Panc1 (cell line): ENCODE measurements at regions not wholly inside any gene's neighbourhood (a gene's known extent, or its start where the extent isn't known, plus 50 kb on each side); places are given as distances from the start of the nearest gene placed in this dataset.

Experiments
- ATAC-seq: fragments of 200-7000 bp; cut with Tn5 transposase; 2 replicates; pipeline ENCODE4 v1.9.1; 2020; ENCODE audit warnings: mild to moderate bottlenecking, moderate library complexity
- BruUV-seq: library from RNA; stranded (reverse); fragments of 400-500 nt; replicated peaks from 2 replicates; lab custom pipeline; 2021; lab: Mats Ljungman, UMichigan
- CTCF ChIA-PET: fragments of 300-600 bp; sonication (Branson Sonifier 250); formaldehyde crosslinking; loops from one replicate; lab custom pipeline; 2022; ENCODE audit warnings: antibody characterized with exemption; lab: Charles Lee
- POLR2A ChIA-PET: fragments of 300-600 bp; sonication (Branson Sonifier 250); formaldehyde crosslinking; loops from one replicate; lab custom pipeline; 2022; ENCODE audit warnings: antibody characterized with exemption; lab: Charles Lee
- DNase-seq: peaks from one replicate; pipeline ENCODE4 v3.0.0-alpha.2; 2010; ENCODE audit warnings: low read depth, low spot score
- H3K27ac ChIP-seq: 2 replicates; pipeline ENCODE4 v1.5.1; 2011; ENCODE audit warnings: mild to moderate bottlenecking, low read length, inconsistent platforms
- H3K27me3 ChIP-seq: fragments of 200-500 bp; sonication (Bioruptor generic); 2 replicates; pipeline ENCODE4 v1.6.0; 2014; ENCODE audit warnings: low read length, inconsistent platforms; ENCODE audit not compliant: control insufficient read depth, insufficient read depth
- H3K36me3 ChIP-seq: fragments of 200-500 bp; sonication (Bioruptor generic); 2 replicates; pipeline ENCODE4 v1.5.1; 2014; ENCODE audit warnings: inconsistent platforms, mild to moderate bottlenecking, low read length, moderate library complexity; ENCODE audit not compliant: control insufficient read depth, insufficient read depth
- H3K4me1 ChIP-seq: 2 replicates; pipeline ENCODE4 v1.5.1; 2011; ENCODE audit warnings: inconsistent platforms, mild to moderate bottlenecking, low read length, moderate library complexity; ENCODE audit not compliant: control insufficient read depth, insufficient read depth
- H3K4me3 ChIP-seq, 2 experiments: 2 replicates each; pipeline ENCODE4 v1.5.1; 2011 to 2012; ENCODE audit warnings: low read depth in 2 of 2, low read length in 2 of 2, mild to moderate bottlenecking in 2 of 2, inconsistent platforms in 1 of 2, moderate library complexity in 1 of 2
- H3K9me3 ChIP-seq: fragments of 200-500 bp; sonication (Bioruptor generic); 2 replicates; pipeline ENCODE4 v1.5.1; 2014; ENCODE audit warnings: low read depth, mild to moderate bottlenecking, inconsistent platforms, low read length, moderate library complexity; ENCODE audit not compliant: control insufficient read depth, insufficient read depth
- CTCF ChIP-seq: fragments of 450-650 bp; IDR thresholded peaks from 2 replicates; pipeline ENCODE4 v1.5.1; 2017; ENCODE audit warnings: mild to moderate bottlenecking
- POLR2AphosphoS5 ChIP-seq: IDR thresholded peaks from 2 replicates; pipeline ENCODE4 v1.6.1; 2012; ENCODE audit warnings: mild to moderate bottlenecking, low read depth, low read length, moderate library complexity
- REST ChIP-seq, 2 experiments: IDR thresholded peaks; 2 replicates each; pipeline ENCODE4 v1.6.1; 2011 to 2012; ENCODE audit warnings: low read depth in 2 of 2, control low read depth in 1 of 2, low read length in 1 of 2, mild to moderate bottlenecking in 1 of 2, moderate library complexity in 1 of 2; ENCODE audit not compliant: insufficient read depth in 1 of 2
- SIN3A ChIP-seq: IDR thresholded peaks from 2 replicates; pipeline ENCODE4 v1.6.1; 2012; ENCODE audit warnings: low read depth, mild to moderate bottlenecking, low read length, moderate library complexity, borderline replicate concordance; ENCODE audit not compliant: insufficient read depth
- TCF7L2 ChIP-seq: IDR thresholded peaks from 2 replicates; pipeline ENCODE4 v1.6.1; 2011; ENCODE audit warnings: mild to moderate bottlenecking, low read depth, low read length, inconsistent platforms
- in situ Hi-C: cut with HindIII; loops from 2 replicates; pipeline ENCODE4 v1.10.0; 2016; ENCODE audit warnings: low sequenced_read_pairs, low pct_unique_long_range_greater_than_20kb
- intact Hi-C: fragments of 100-400 bp; cut with micrococcal nuclease; formaldehyde crosslinking; loops from one replicate; pipeline ENCODE4 v1.10.0; 2022; ENCODE audit not compliant: unreplicated experiment

GRCh38 chr13:40245567-40245966 lies 420.9 kb downstream of the FOXO1 start:
- no TSS peak for BruUV-seq
- ChIA-PET POLR2A (no interaction called here), CTCF (no interaction called here)
- in situ Hi-C loops: no loop called here
- ATAC-seq (no peak), DNase-seq (no peak)
- no peaks in the 10 kb centered on the region for H3K36me3 ChIP-seq
- no peak overlapping the region for H3K27ac ChIP-seq
- TF ChIP-seq SIN3A: no peak
- TF ChIP-seq TCF7L2: no peak
- no peak for TF ChIP-seq CTCF
- TF ChIP-seq REST (IDR thresholded peaks at IDR 0.05; ENCODE audit: insufficient read depth in 1 of 2, low read depth in 2 of 2, low read length in 1 of 2): no peak
- no peak for TF ChIP-seq POLR2AphosphoS5
- intact Hi-C loops: no loop called here
- H3K9me3 ChIP-seq: no peaks in the 10 kb centered on the region
- no peaks in the 10 kb centered on the region for H3K27me3 ChIP-seq
- no peaks in the 10 kb centered on the region for H3K4me1 ChIP-seq
- no peak overlapping the region for H3K4me3 ChIP-seq

- Histone ChIP-seq H3K4me3 (no peak overlapping the region), H3K27ac (no peak overlapping the region), H3K4me1 (no peaks in the 10 kb centered on the region), H3K9me3 (no peaks in the 10 kb centered on the region), H3K27me3 (no peaks in the 10 kb centered on the region), H3K36me3 (no peaks in the 10 kb centered on the region)
- no peak for TF ChIP-seq CTCF
- TF ChIP-seq REST (IDR thresholded peaks at IDR 0.05; ENCODE audit: insufficient read depth in 1 of 2, low read depth in 2 of 2, low read length in 1 of 2): no peak
- no peak for TF ChIP-seq TCF7L2
- no peak for TF ChIP-seq SIN3A
- no peak for TF ChIP-seq POLR2AphosphoS5
- ATAC-seq: no peak
- ChIA-PET POLR2A (no interaction called here), CTCF (no interaction called here)
- in situ Hi-C loops: no loop called here
- intact Hi-C loops: no loop called here
- no peak for DNase-seq
- BruUV-seq: no TSS peak
These were observed 418.6 kb downstream of the FOXO1 start for GRCh38 chr13:40247845-40248244.
